B cell (primary cell): ENCODE measurements at regions not wholly inside any gene's neighbourhood (a gene's known extent, or its start where the extent isn't known, plus 50 kb on each side); places are given as distances from the start of the nearest gene placed in this dataset.
"Not testable (repeated sequence)": the region's sequence is repeated elsewhere in the genome, so short reads cannot be mapped to it uniquely, and the experiment has no call there.

Experiments
- ATAC-seq: fragments of 200-7000 bp; cut with Tn5 transposase; one replicate; pipeline ENCODE4 v1.10.0; 2021; ENCODE audit warnings: low read depth, mild to moderate bottlenecking, moderate number of reproducible peaks, moderate library complexity
- CTCF ChIA-PET: fragments of 350-600 bp; sonication (Branson Sonifier 250); formaldehyde crosslinking; loops from one replicate; lab custom pipeline; 2021; ENCODE audit warnings: antibody characterized with exemption, inconsistent platforms; lab: Charles Lee
- POLR2A ChIA-PET: fragments of 350-600 bp; sonication (Branson Sonifier 250); formaldehyde crosslinking; loops from one replicate; lab custom pipeline; 2021; ENCODE audit warnings: antibody characterized with exemption; lab: Charles Lee
- DNase-seq: peaks from one replicate; pipeline ENCODE4 v3.0.0; 2013
- H2AFZ ChIP-seq: 2 replicates; pipeline ENCODE4 v1.6.1; 2012; ENCODE audit warnings: mild to moderate bottlenecking, low read depth, low read length; ENCODE audit not compliant: insufficient read depth, poor library complexity, severe bottlenecking
- H3K27ac ChIP-seq, 2 donors: 1 replicate in 1 of 2; 2 replicates in 1 of 2; pipeline ENCODE4 v1.5.1; 2012 to 2013; ENCODE audit warnings: low read length in 2 of 2, mild to moderate bottlenecking in 2 of 2, moderate library complexity in 1 of 2
- H3K27me3 ChIP-seq, 4 experiments: fragments of 200-600 bp in 1 of 4; sonication (generic) in 1 of 4; replicated peaks in 1 of 4; 1 replicate in 2 of 4; 2 replicates in 2 of 4; pipeline versions ENCODE4 v1.6.1 to v1.7.0; 2013 to 2016; ENCODE audit warnings: low read length in 3 of 4, mild to moderate bottlenecking in 2 of 4, mixed read lengths in 1 of 4, moderate library complexity in 1 of 4; ENCODE audit not compliant: insufficient read depth in 4 of 4, control insufficient read depth in 3 of 4; ENCODE audit errors: control extremely low read depth in 1 of 4
- H3K36me3 ChIP-seq, 2 experiments: replicated peaks in 1 of 2; 1 replicate in 1 of 2; 2 replicates in 1 of 2; pipeline versions ENCODE4 v1.6.1 to v1.7.1; 2013; ENCODE audit warnings: low read length in 1 of 2; ENCODE audit not compliant: insufficient read depth in 2 of 2, control insufficient read depth in 1 of 2; ENCODE audit errors: control extremely low read depth in 1 of 2, extremely low read depth in 1 of 2
- H3K4me1 ChIP-seq, 2 donors: fragments of 200-600 bp in 1 of 2; sonication (generic) in 1 of 2; 1 replicate in 1 of 2; 2 replicates in 1 of 2; pipeline versions ENCODE4 v1.5.1 to v1.6.1; 2013 to 2017; ENCODE audit warnings: low read length in 2 of 2; ENCODE audit not compliant: control insufficient read depth in 2 of 2, insufficient read depth in 2 of 2
- H3K4me2 ChIP-seq: replicated peaks from 2 replicates; pipeline ENCODE3; 2012; ENCODE audit warnings: mild to moderate bottlenecking, low read depth, low read length; ENCODE audit not compliant: poor library complexity, severe bottlenecking
- H3K4me3 ChIP-seq, 5 experiments: fragments of 200-600 bp in 1 of 5; sonication (generic) in 1 of 5; 1 replicate in 3 of 5; 2 replicates in 2 of 5; pipeline versions ENCODE4 v1.5.1 to v1.7.0; 2011 to 2016; ENCODE audit warnings: low read length in 4 of 5, mild to moderate bottlenecking in 4 of 5, low read depth in 2 of 5, control low read depth in 1 of 5, moderate library complexity in 1 of 5; ENCODE audit not compliant: insufficient read depth in 1 of 5; ENCODE audit errors: control extremely low read depth in 1 of 5, extremely low read depth in 1 of 5
- H3K79me2 ChIP-seq: fragments of 200-600 bp; sonication (generic); one replicate; pipeline ENCODE4 v1.6.0; 2016; ENCODE audit warnings: low read length; ENCODE audit not compliant: control insufficient read depth, insufficient read depth
- H3K9ac ChIP-seq: fragments of 200-600 bp; sonication (generic); 2 replicates; pipeline ENCODE4 v1.6.1; 2017; ENCODE audit warnings: mild to moderate bottlenecking, low read length, moderate library complexity
- H3K9me3 ChIP-seq, 3 donors: one replicate each; pipeline versions ENCODE4 v1.6.1 to v1.7.1; 2013; ENCODE audit warnings: low read length in 2 of 3; ENCODE audit not compliant: control insufficient read depth in 2 of 3, insufficient read depth in 1 of 3; ENCODE audit errors: control extremely low read depth in 1 of 3
- H4K20me1 ChIP-seq: 2 replicates; pipeline ENCODE4 v1.6.0; 2012; ENCODE audit warnings: mild to moderate bottlenecking, low read length; ENCODE audit not compliant: insufficient read depth, control insufficient read depth, poor library complexity, severe bottlenecking
- H3K27ac Mint-ChIP-seq: one replicate; pipeline ENCODE4 v1.8.0; 2021; ENCODE audit warnings: mixed read lengths
- H3K27me3 Mint-ChIP-seq: one replicate; pipeline ENCODE4 v1.8.0; 2021; ENCODE audit warnings: mixed read lengths
- H3K4me1 Mint-ChIP-seq: one replicate; pipeline ENCODE4 v1.8.0; 2021; ENCODE audit warnings: mixed read lengths
- H3K4me3 Mint-ChIP-seq: one replicate; pipeline ENCODE4 v1.8.0; 2021; ENCODE audit warnings: mixed read lengths
- H3K9me3 Mint-ChIP-seq: one replicate; pipeline ENCODE4 v1.8.0; 2022; ENCODE audit warnings: mixed read lengths; ENCODE audit not compliant: insufficient read depth
- EZH2 ChIP-seq: IDR thresholded peaks from 2 replicates; pipeline ENCODE4 v1.6.1; 2012; ENCODE audit warnings: borderline replicate concordance, low read depth, mild to moderate bottlenecking, moderate library complexity, low read length; ENCODE audit not compliant: insufficient read depth, poor library complexity, severe bottlenecking
- WGBS: methylation state at CpG from one replicate; pipeline ENCODE4 v1.1.5; 2013; ENCODE audit warnings: missing lambda C conversion rate; ENCODE audit not compliant: insufficient coverage; 5-methylcytosine and 5-hydroxymethylcytosine counted together
- intact Hi-C: fragments of 100-400 bp; cut with micrococcal nuclease; formaldehyde crosslinking; loops from one replicate; pipeline ENCODE4 v1.10.0; 2022
- TF ChIP-seq, protein P1 (sequence below): fragments of 200-600 bp; IDR thresholded peaks from one replicate; pipeline ENCODE4 v1.8.0; 2022; ENCODE audit warnings: antibody characterized with exemption, mild to moderate bottlenecking

GRCh38 chrY:21705309-21705708, 170.6 kb downstream of the RBMY1A1 start:
- no peaks in the 10 kb centered on the region for H3K36me3 ChIP-seq
- ATAC-seq = no peak
- no peak overlapping the region for H3K27ac ChIP-seq
- TF ChIP-seq EZH2 = no peak
- TF ChIP-seq, protein P1, sequence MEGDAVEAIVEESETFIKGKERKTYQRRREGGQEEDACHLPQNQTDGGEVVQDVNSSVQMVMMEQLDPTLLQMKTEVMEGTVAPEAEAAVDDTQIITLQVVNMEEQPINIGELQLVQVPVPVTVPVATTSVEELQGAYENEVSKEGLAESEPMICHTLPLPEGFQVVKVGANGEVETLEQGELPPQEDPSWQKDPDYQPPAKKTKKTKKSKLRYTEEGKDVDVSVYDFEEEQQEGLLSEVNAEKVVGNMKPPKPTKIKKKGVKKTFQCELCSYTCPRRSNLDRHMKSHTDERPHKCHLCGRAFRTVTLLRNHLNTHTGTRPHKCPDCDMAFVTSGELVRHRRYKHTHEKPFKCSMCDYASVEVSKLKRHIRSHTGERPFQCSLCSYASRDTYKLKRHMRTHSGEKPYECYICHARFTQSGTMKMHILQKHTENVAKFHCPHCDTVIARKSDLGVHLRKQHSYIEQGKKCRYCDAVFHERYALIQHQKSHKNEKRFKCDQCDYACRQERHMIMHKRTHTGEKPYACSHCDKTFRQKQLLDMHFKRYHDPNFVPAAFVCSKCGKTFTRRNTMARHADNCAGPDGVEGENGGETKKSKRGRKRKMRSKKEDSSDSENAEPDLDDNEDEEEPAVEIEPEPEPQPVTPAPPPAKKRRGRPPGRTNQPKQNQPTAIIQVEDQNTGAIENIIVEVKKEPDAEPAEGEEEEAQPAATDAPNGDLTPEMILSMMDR = no peak
- Mint-ChIP-seq H3K27ac (no peak overlapping the region), H3K9me3 (peaks cover 2% of the 10 kb centered on the region), H3K4me1 (no peaks in the 10 kb centered on the region), H3K4me3 (no peak overlapping the region), H3K27me3 (no peaks in the 10 kb centered on the region)
- ChIA-PET CTCF (no interaction called here), POLR2A (no interaction called here)
- H3K9me3 ChIP-seq = no peaks in the 10 kb centered on the region
- no peaks in the 10 kb centered on the region for H3K4me1 ChIP-seq
- H3K9ac ChIP-seq = no peak overlapping the region
- H2AFZ ChIP-seq = no peak overlapping the region
- no peak overlapping the region for H3K4me3 ChIP-seq
- no peak for DNase-seq
- intact Hi-C loops = no loop called here
- H3K27me3 ChIP-seq = no peaks in the 10 kb centered on the region
- no peaks in the 10 kb centered on the region for H4K20me1 ChIP-seq
- no peak overlapping the region for H3K4me2 ChIP-seq
- no peaks in the 10 kb centered on the region for H3K79me2 ChIP-seq

DNA sequence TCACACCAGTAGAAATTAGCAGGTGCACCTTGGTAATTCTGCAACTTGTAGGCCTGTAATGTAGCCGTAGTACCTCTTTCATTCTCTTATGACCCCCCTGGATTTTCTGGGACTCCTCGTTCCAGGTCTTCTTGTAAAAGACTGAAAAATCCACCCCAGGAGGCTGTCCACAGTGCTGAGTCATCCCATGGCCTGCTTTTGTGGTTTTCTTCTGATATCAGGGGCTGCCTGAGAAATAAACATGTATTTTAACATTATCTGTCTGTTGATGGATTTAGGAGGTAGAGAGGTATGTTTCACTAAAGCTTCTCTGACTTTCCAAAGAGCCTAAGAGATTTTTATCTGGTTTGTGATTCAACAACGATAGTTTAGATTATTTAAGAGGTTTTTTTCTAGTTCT, 171.9 kb downstream of the RBMY1A1 start:
- H3K79me2 ChIP-seq, H3K4me2 ChIP-seq, DNase-seq, H3K27me3 Mint-ChIP-seq, CTCF ChIA-PET, H2AFZ ChIP-seq, intact Hi-C loops, H3K9me3 Mint-ChIP-seq, ATAC-seq, H3K4me3 Mint-ChIP-seq, H3K4me3 ChIP-seq, H3K27ac ChIP-seq, H4K20me1 ChIP-seq, H3K9me3 ChIP-seq, H3K9ac ChIP-seq, POLR2A ChIA-PET, H3K27me3 ChIP-seq, H3K36me3 ChIP-seq, H3K4me1 ChIP-seq, H3K27ac Mint-ChIP-seq, H3K4me1 Mint-ChIP-seq: not testable (repeated sequence)
- WGBS = no CpG with 5 or more reads among the region's 3 CpGs

GRCh38 chrY:21735489-21736060, 158.8 kb downstream of the RBMY1D start:
- H3K4me2 ChIP-seq, H3K9me3 Mint-ChIP-seq, H3K4me3 Mint-ChIP-seq, H3K4me3 ChIP-seq, H4K20me1 ChIP-seq, H3K9me3 ChIP-seq, intact Hi-C loops, POLR2A ChIA-PET, H2AFZ ChIP-seq, H3K4me1 ChIP-seq, DNase-seq, H3K27ac Mint-ChIP-seq, CTCF ChIA-PET, H3K36me3 ChIP-seq, H3K27me3 Mint-ChIP-seq, H3K79me2 ChIP-seq, H3K4me1 Mint-ChIP-seq, H3K27me3 ChIP-seq, H3K27ac ChIP-seq, ATAC-seq, H3K9ac ChIP-seq: not testable (repeated sequence)
- WGBS = no CpG with 5 or more reads among the region's 2 CpGs
